Natural killer cell (primary cell): ENCODE measurements at regions not wholly inside any gene's neighbourhood (a gene's known extent, or its start where the extent isn't known, plus 50 kb on each side); places are given as distances from the start of the nearest gene placed in this dataset.

Experiments used
- ATAC-seq, 3 donors: fragments of 150-1000 bp in 2 of 3; fragments of 200-7000 bp in 1 of 3; cut with Tn5 transposase; 1 replicate in 1 of 3; 2 replicates in 2 of 3; pipeline ENCODE4 v1.10.0; 2021; ENCODE audit warnings: mild to moderate bottlenecking in 2 of 3, moderate library complexity in 2 of 3
- DNase-seq, 2 donors: peaks; one replicate each; pipeline versions ENCODE4 v3.0.0 to v3.0.0-alpha.2; 2013 to 2021; ENCODE audit warnings: mixed read lengths in 1 of 2
- H3K27ac ChIP-seq: one replicate; pipeline ENCODE4 v1.5.1; 2013; ENCODE audit warnings: mild to moderate bottlenecking, low read length
- H3K27me3 ChIP-seq: one replicate; pipeline ENCODE4 v1.6.1; 2013; ENCODE audit warnings: low read length; ENCODE audit not compliant: control insufficient read depth, insufficient read depth
- H3K36me3 ChIP-seq: one replicate; pipeline ENCODE4 v1.6.1; 2013; ENCODE audit warnings: low read length; ENCODE audit not compliant: control insufficient read depth, insufficient read depth
- H3K4me1 ChIP-seq: one replicate; pipeline ENCODE4 v1.6.1; 2013; ENCODE audit warnings: low read length; ENCODE audit not compliant: control insufficient read depth, insufficient read depth
- H3K4me3 ChIP-seq: one replicate; pipeline ENCODE4 v1.5.1; 2013; ENCODE audit warnings: low read length
- H3K9me3 ChIP-seq: one replicate; pipeline ENCODE4 v1.6.1; 2013; ENCODE audit warnings: low read length; ENCODE audit not compliant: control insufficient read depth, insufficient read depth
- H3K27ac Mint-ChIP-seq, 2 donors: one replicate each; pipeline ENCODE4 v1.8.0; 2022; ENCODE audit warnings: mild to moderate bottlenecking in 2 of 2, mixed read lengths in 2 of 2, moderate library complexity in 1 of 2
- H3K27me3 Mint-ChIP-seq, 2 donors: one replicate each; pipeline ENCODE4 v1.8.0; 2022; ENCODE audit warnings: low read depth in 2 of 2, mixed read lengths in 2 of 2
- H3K36me3 Mint-ChIP-seq: one replicate; pipeline ENCODE4 v1.8.0; 2022; ENCODE audit warnings: mixed read lengths
- H3K4me1 Mint-ChIP-seq, 2 donors: one replicate each; pipeline ENCODE4 v1.8.0; 2022; ENCODE audit warnings: mixed read lengths in 2 of 2
- H3K4me3 Mint-ChIP-seq: one replicate; pipeline ENCODE4 v1.8.0; 2022; ENCODE audit warnings: mild to moderate bottlenecking, moderate library complexity, mixed read lengths
- H3K9me3 Mint-ChIP-seq, 2 donors: one replicate each; pipeline ENCODE4 v1.8.0; 2022; ENCODE audit warnings: mixed read lengths in 2 of 2
- WGBS: methylation state at CpG from one replicate; pipeline ENCODE4 v1.1.7; 2013; ENCODE audit warnings: missing lambda C conversion rate; ENCODE audit not compliant: insufficient coverage; 5-methylcytosine and 5-hydroxymethylcytosine counted together
- intact Hi-C: fragments of 100-400 bp; cut with micrococcal nuclease; formaldehyde crosslinking; loops from one replicate; pipeline ENCODE4 v1.14.2; 2022
- TF ChIP-seq, protein P1 (sequence below): fragments of 200-600 bp; IDR thresholded peaks from one replicate; pipeline ENCODE4 v1.8.0; 2022; ENCODE audit warnings: antibody characterized with exemption

DNA sequence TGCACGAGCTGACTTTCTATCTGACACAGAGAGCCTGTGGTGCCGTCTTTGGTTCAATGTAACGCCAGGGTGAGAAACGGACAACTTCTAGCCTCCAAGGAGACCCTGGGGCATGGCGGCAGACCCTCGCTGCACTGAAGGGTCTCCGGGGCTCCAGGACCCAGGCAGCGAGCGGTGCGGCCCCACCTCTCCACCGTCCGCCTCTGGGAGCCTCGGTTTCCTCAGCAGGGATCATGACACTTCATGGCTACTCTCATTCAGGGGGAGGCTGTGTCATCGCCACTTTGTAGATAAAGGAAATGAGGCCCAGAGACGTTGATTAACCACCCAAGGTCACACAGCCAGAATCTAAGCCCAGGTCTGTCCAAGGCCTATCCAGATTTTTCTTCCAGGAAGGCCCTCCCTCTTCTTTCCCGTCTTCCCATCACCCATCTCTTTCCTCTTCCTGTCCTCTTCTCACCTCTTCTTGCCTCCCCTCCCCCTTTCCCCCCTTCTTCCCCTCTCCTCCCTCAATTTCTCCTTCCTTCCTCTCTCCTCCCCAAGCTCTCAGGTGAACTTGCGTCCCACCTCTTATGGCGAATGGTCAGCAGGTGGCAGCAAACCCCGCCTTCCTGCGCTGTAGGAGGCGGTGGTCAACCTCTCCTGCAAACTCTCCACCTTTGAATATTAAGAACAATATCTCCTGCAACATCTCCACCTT, 69.3 kb upstream of the HMX1 start:
- H3K27me3 ChIP-seq = no peaks in the 10 kb centered on the region
- no peaks in the 10 kb centered on the region for H3K9me3 Mint-ChIP-seq
- intact Hi-C loops = no loop called here
- H3K36me3 Mint-ChIP-seq = no peaks in the 10 kb centered on the region
- H3K4me3 ChIP-seq = no peak overlapping the region
- peaks cover 0 to 6% of the 10 kb centered on the region in 2 donors for H3K4me1 Mint-ChIP-seq
- H3K27ac Mint-ChIP-seq = no peak overlapping the region
- H3K36me3 ChIP-seq = no peaks in the 10 kb centered on the region
- no peaks in the 10 kb centered on the region for H3K9me3 ChIP-seq
- no peak overlapping the region for H3K4me3 Mint-ChIP-seq
- DNase-seq (no peak), ATAC-seq (no peak)
- no peaks in the 10 kb centered on the region for H3K4me1 ChIP-seq
- H3K27ac ChIP-seq = no peak overlapping the region
- no peaks in the 10 kb centered on the region for H3K27me3 Mint-ChIP-seq
- 72% methylated on average over 21 of the region's 21 CpGs for WGBS
- TF ChIP-seq, protein P1, sequence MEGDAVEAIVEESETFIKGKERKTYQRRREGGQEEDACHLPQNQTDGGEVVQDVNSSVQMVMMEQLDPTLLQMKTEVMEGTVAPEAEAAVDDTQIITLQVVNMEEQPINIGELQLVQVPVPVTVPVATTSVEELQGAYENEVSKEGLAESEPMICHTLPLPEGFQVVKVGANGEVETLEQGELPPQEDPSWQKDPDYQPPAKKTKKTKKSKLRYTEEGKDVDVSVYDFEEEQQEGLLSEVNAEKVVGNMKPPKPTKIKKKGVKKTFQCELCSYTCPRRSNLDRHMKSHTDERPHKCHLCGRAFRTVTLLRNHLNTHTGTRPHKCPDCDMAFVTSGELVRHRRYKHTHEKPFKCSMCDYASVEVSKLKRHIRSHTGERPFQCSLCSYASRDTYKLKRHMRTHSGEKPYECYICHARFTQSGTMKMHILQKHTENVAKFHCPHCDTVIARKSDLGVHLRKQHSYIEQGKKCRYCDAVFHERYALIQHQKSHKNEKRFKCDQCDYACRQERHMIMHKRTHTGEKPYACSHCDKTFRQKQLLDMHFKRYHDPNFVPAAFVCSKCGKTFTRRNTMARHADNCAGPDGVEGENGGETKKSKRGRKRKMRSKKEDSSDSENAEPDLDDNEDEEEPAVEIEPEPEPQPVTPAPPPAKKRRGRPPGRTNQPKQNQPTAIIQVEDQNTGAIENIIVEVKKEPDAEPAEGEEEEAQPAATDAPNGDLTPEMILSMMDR = no peak

DNA sequence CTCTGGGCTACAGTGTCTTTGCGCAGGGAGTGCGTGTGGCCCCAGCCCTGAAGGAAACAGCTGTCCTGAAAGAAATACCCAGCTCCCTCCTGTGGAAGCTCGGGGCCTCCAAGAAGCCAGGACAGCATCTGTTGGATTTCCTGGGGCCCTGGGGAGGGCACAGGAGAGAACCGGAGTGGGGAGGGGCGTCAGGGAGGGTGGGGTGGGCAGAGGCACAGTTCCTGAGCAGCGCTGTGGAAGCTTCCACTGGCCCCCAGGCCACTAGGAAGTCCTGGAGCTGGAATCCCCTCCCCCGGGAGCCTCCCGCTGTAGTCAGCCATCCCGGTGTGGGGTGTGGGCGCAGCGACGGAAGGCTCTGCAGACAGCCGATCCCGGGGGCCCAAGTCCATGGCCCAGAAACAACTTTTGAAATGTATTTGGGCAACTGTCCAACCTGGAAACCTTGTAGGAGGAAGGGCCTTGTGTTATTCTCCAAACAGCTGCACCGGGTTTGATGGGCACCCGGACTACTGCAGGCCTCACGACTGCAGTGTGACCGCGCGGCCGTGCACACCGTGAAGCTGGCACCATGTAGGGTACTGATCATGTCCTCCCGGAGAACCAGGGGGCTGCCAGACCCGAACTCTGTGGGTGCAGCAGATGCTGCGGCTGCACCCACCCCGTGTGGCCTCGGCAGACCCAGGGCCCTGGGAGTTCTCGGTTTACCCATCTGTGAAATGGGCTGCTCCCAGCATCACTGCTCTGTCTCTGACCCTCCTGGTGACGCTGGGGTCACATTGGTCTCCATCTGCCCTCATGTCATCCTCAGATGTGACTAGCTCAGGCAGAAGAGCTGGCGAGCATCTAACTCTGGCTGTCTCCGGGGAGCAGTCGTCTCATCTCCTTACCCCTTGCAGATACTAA, 68.5 kb upstream of the HMX1 start:
- H3K27me3 Mint-ChIP-seq = no peaks in the 10 kb centered on the region
- WGBS = 58% methylated on average over 32 of the region's 32 CpGs
- Histone ChIP-seq H3K27ac (no peak overlapping the region), H3K36me3 (no peaks in the 10 kb centered on the region), H3K9me3 (no peaks in the 10 kb centered on the region), H3K4me3 (no peak overlapping the region), H3K4me1 (no peaks in the 10 kb centered on the region), H3K27me3 (no peaks in the 10 kb centered on the region)
- no peaks in the 10 kb centered on the region for H3K9me3 Mint-ChIP-seq
- H3K36me3 Mint-ChIP-seq = no peaks in the 10 kb centered on the region
- peaks cover 0 to 6% of the 10 kb centered on the region in 2 donors for H3K4me1 Mint-ChIP-seq
- TF ChIP-seq, protein P1 = no peak
- H3K4me3 Mint-ChIP-seq = no peak overlapping the region
- H3K27ac Mint-ChIP-seq = no peak overlapping the region
- ATAC-seq (peak in 1 of 3 donors; percentile 37), DNase-seq (no peak)
- intact Hi-C loops = no loop called here

DNA sequence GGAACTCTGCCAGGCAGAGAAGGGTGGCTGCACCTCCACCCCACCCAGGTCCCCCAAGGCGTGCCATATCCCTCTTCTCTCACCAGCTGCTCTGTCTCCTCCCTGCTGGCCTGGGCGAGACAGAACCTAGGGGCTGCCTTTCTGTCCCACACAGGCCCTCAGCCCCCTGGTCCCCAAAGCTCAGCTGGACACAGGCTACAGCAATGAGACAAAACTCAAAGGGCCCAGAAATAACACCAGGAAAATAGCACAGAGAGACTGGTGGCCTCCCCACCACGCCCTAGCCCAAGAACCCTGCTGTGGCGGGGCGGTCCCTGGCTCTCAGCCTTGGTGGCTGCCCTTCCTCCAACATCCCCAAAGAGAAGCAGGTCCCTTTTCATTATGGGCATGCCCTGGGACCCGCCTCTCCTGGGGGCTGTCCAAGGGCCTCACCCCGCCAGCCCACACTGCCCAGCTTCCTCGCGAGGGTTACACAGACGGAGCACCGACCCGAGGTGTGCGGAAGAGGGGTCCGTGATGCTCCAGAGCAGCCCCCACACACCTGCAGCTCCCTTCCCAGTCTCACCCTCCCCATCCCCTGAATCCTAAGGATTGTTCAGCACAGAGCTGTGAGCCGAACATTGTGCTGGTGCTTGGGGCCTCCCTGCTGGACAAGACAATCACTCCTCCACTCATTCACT, 67.7 kb upstream of the HMX1 start:
- intact Hi-C loops = no loop called here
- no peak for ATAC-seq
- H3K36me3 ChIP-seq = no peaks in the 10 kb centered on the region

More for the DNA sequence above, 67.7 kb upstream of the HMX1 start:
- no peaks in the 10 kb centered on the region for H3K27me3 ChIP-seq
- TF ChIP-seq, protein P1 = no peak
- H3K4me1 ChIP-seq = no peaks in the 10 kb centered on the region
- WGBS = 50% methylated on average over 15 of the region's 15 CpGs
- Mint-ChIP-seq H3K27me3 (no peaks in the 10 kb centered on the region), H3K9me3 (no peaks in the 10 kb centered on the region), H3K4me3 (no peak overlapping the region), H3K27ac (no peak overlapping the region), H3K36me3 (no peaks in the 10 kb centered on the region), H3K4me1 (peaks cover 0 to 6% of the 10 kb centered on the region in 2 donors)
- no peak overlapping the region for H3K27ac ChIP-seq
- no peak overlapping the region for H3K4me3 ChIP-seq
- no peak for DNase-seq
- H3K9me3 ChIP-seq = no peaks in the 10 kb centered on the region
